Coronary artery (tissue), 2 donors: ENCODE measurements at regions not wholly inside any gene's neighbourhood (a gene's known extent, or its start where the extent isn't known, plus 50 kb on each side); places are given as distances from the start of the nearest gene placed in this dataset.

ENCODE experiments used
- DNase-seq: peaks from one replicate; pipeline ENCODE4 v3.0.0-alpha.2; 2017; ENCODE audit warnings: low spot score
- H3K27ac ChIP-seq, 2 donors: fragments of 200-600 bp; sonication (generic); one replicate each; pipeline ENCODE4 v1.5.1; 2016 to 2019
- H3K4me3 ChIP-seq: fragments of 200-600 bp; sonication (generic); 2 replicates; pipeline ENCODE4 v1.5.1; 2016; ENCODE audit warnings: mild to moderate bottlenecking, moderate library complexity
- TF ChIP-seq, protein P1 (sequence below): fragments of 200-600 bp; sonication (generic); IDR thresholded peaks from one replicate; pipeline ENCODE4 v1.5.1; 2019; ENCODE audit warnings: antibody characterized with exemption

GRCh38 chr16:79484237-79484636, 116.3 kb downstream of the MAF start:
- H3K4me3 ChIP-seq, result no peak overlapping the region
- no peak for DNase-seq
- TF ChIP-seq, protein P1, sequence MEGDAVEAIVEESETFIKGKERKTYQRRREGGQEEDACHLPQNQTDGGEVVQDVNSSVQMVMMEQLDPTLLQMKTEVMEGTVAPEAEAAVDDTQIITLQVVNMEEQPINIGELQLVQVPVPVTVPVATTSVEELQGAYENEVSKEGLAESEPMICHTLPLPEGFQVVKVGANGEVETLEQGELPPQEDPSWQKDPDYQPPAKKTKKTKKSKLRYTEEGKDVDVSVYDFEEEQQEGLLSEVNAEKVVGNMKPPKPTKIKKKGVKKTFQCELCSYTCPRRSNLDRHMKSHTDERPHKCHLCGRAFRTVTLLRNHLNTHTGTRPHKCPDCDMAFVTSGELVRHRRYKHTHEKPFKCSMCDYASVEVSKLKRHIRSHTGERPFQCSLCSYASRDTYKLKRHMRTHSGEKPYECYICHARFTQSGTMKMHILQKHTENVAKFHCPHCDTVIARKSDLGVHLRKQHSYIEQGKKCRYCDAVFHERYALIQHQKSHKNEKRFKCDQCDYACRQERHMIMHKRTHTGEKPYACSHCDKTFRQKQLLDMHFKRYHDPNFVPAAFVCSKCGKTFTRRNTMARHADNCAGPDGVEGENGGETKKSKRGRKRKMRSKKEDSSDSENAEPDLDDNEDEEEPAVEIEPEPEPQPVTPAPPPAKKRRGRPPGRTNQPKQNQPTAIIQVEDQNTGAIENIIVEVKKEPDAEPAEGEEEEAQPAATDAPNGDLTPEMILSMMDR, result no peak
- H3K27ac ChIP-seq, result no peak overlapping the region

- TF ChIP-seq, protein P1, result no peak
- no peak overlapping the region for H3K4me3 ChIP-seq
- no peak for DNase-seq
- H3K27ac ChIP-seq, result no peak overlapping the region
Measured at GRCh38 chr16:79483336-79483735, 117.2 kb downstream of the MAF start.

DNA sequence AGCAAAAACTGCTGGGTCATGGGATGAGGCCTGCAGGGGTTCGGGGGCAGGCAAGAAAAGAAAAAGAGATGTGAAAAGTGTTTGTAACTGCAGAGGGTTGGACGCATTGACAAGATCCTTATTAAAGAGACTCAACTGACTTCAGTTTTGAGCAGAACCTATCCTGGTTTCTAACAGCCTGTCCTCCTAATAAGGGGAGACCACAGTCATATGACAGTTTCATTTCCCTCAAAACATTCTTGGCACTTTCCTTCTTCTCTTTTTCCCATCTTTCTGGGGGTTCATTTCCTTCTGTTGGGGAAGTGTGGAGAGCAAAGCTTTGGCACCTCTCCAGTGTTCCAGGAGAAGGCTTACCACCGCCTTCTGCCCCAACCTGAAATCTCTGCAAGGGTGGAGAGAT, 118.5 kb downstream of the MAF start:
- H3K27ac ChIP-seq, result no peak overlapping the region
- TF ChIP-seq, protein P1, result no peak
- DNase-seq, result no peak
- no peak overlapping the region for H3K4me3 ChIP-seq

DNA sequence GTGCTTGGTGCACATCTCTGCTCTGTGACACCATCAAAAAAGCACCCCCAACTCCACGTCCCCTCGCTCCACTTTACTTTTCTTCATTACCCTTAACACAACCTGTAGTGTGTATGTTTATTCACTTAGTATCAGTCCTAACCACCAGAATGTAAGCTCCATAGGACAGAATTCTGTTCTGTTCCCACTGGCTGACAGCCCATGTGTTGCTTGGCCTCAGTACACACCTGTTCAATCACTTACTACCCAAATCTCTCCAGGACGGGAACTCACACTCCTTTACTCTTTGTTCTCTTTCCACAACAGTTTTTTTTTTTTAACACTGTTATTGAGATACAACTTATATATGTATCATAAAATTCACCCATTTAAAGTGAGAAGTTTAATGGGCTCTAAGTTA, 119.6 kb downstream of the MAF start:
- H3K27ac ChIP-seq, result no peak overlapping the region
- no peak for DNase-seq
- H3K4me3 ChIP-seq, result no peak overlapping the region
- TF ChIP-seq, protein P1, result no peak

DNA sequence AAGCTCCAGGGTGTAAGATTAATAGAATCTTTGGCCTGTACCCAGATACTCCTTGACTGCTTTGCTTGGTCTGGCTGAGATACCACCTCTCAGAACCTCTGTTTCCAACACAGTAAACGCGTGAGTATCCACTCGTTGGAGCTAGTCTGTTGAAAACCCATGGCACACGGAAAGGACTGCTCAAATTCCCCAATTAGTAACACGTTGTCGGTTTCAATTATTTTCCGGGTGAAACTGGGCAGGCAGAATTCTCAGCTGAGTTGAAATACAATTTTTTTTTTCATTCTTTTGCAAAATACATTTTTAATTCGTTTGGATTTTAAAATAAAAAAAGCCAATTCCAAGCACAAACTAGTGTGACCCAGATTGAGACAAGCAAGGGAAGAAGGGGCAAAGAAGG, 120.5 kb downstream of the MAF start:
- DNase-seq, result no peak
- H3K4me3 ChIP-seq, result no peak overlapping the region
- no peak overlapping the region for H3K27ac ChIP-seq
- TF ChIP-seq, protein P1, result no peak

- H3K27ac ChIP-seq, result no peak overlapping the region
- no peak for DNase-seq
- TF ChIP-seq, protein P1, result no peak
- H3K4me3 ChIP-seq, result no peak overlapping the region
Measured at GRCh38 chr16:79476580-79476979, 124.0 kb downstream of the MAF start.

DNA sequence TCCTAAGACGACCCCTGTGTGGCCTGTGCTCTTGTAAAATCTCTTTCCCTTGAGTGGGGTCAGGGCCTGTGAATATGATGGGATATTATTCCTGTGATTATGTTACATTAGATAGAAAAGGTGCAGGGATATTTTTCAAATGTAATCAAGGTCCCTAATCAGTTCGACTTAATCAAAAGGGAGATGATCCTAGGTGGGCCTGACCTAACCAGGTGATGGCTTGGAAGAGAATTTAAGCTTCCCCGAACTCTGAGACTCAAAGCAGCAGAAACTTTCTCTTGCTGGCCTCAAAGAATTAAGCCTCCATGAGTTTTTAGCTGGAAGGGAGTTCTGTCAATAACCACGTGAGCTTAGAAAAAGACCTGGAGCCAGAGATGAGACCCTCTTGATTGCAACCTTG, 124.7 kb downstream of the MAF start:
- TF ChIP-seq, protein P1, result no peak
- no peak overlapping the region for H3K4me3 ChIP-seq
- H3K27ac ChIP-seq, result no peak overlapping the region
- DNase-seq, result no peak
